ENCODE measurements at regions not wholly inside any gene's neighbourhood (a gene's known extent, or its start where the extent isn't known, plus 50 kb on each side); places are given as distances from the start of the nearest gene placed in this dataset.
"Not testable (repeated sequence)": the region's sequence is repeated elsewhere in the genome, so short reads cannot be mapped to it uniquely, and the experiment has no call there.

DNA sequence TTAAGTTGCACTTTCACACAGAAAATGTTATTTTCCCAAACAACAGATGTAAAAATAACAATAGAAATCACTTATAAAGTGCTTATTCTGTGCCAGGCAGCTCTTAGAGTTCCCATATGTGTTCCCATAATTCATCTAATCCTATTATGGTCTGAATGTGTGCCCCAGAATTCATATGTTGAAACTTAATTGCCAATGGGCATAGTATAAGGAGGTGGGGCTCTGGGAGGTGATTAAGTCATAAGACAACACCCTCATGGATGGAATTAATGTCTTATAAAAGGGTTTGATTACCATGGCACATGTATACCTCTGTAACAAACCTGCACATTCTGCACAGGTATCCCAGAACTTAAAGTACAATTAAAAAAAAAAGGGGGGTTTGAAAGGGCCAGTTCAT is 92.7 kb downstream of the FZD1 start:
- DNase-seq (ENCODE audit: low read depth) = no peak

DNA sequence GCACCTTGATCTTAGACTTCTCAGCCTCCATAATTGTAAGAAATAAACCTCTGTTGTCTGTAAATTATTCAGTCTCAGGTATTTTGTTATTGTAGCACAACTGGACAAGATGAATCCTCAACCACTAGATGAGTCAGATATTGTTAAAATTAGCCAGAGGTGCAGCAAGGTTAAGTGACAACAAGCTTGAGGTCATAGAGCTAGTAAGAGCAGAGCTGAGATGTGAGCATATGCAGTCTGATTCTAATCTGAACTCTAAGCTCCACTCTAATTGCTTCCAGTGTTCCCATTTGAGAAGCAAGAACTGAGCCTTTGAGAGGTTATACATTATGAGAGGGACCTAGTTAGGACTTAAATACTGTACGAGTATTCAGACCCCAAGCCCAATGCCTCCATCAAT is 93.1 kb downstream of the FZD1 start:
- DNase-seq (ENCODE audit: low read depth) = no peak

DNA sequence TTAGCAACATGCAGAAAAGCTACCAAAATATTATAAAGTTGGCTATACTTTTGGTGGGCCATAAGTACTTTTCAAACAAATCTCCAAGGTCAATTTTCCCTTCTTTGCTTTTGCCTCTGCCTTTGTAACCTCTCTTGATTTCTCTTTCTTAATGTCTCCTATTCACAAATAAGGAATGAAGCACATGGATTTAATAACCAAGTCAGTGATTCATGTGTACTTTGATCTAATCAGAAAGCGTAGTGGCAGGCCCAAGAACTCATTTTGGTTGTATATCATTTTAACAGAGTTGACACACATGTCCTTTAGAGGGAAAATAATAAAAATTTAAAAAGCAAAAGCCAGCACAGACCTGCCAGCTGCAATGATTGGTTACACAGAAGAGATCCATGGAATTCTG is 93.7 kb downstream of the FZD1 start:
- DNase-seq (ENCODE audit: low read depth) = no peak

DNA sequence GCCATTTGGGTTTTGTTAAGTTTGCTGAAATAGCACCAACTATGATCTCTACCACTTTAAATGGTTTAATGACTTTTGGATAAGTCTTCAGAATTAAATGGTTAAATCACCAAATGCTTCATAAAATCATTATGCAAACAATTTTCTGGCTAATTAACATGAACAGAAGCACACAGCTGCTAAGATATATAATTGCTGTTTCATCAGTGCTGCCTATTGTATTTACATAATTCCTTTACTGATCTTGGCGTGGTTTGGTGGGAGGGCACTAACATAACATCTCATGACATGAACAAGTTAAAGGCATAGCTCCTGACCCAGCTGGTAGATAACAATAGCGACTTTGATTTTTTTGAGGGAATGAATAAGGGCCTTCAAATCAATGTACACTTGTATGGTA is 94.1 kb downstream of the FZD1 start:
- no peak for DNase-seq (ENCODE audit: low read depth)

DNA sequence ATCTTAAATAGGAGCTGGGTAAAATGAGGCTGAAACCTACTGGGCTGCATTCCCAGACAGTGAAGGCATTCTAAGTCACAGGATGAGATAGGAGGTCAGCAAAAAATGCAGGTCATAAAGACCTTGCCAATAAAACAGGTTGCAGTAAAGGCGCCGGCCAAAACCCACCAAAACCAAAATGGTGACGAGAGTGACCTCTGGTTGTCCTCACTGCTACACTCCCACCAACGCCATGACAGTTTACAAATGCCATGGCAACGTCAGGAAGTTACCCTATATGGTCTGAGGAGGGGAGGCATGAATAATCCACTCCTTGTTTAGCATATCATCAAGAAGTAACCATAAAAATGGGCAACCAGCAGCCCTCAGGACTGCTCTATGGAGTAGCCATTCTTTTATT is 100.9 kb downstream of the FZD1 start:
- DNase-seq (ENCODE audit: low read depth) = not testable (repeated sequence)

DNA sequence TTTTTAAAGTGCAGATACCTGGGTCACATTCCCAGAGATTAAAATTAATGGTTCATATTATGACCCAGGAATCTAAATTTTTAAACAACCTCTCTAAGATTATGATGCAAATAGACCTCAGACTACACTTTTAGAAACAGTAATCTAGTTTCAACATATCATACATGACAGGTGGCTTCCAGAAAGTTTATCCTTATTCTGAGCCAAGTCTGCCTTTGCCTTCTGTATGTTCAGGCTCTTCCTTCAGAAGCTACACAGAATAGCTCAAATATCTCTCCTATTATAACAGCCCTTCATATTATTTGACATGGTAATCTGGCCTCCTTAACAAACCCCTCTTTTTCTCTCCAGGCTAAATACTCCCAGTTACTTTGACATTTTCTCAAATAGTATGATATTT is 101.9 kb downstream of the FZD1 start:
- no peak for DNase-seq (ENCODE audit: low read depth)

DNA sequence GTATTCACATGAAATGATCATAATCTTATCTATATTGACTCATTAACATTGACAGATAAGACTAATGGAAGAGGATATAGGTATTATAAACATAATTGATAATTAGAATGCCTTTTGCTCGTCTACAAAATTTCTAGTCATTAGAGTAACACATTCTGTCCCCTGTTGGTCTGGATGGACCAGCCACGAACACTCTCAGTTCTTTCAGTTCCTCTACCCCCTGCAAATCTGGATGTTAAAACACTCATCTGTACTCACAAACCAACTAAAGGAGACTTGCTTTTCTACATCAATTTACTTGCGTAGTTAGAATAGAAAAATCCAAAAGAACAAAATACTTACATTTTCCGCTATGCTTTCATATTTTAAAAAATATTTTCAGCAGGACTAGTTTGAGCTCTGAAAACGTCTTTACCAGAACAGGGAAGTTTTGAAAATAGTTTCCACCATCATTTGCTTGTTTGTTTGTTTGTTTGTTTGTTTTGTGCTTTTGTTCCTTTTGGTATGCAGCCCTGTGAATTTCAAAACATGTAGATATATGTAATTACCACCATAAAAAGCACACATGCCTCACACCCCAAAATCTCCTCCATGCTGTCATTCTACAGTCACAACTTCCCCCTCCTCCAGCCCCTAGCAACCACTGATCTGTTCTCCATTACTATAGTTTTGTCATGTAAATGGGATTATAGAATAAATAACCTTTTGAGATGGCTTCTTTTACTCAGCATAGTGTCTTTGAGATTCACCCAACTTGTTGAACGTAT is 103.8 kb downstream of the FZD1 start:
- DNase-seq (ENCODE audit: low read depth) = no peak

DNA sequence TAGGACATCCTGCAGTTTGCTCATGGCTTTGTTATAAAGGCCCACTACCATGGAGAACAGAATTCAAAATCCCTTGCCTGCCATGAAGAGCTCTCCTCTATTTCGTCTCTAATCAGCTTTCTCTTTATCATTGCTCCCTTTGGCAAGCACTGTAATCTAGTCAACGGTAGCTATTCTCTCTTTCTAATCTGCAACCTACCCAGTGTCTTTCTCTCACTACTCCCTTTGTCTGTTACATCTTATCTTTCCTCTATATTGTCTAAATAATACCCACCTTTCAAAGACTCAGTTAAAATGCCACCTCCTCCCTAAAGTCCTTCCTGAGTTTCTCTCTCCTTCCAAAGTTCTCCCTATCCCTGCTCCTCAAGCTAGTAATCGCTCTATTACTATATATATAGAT is 108.1 kb downstream of the FZD1 start:
- DNase-seq (ENCODE audit: low read depth) = no peak

DNA sequence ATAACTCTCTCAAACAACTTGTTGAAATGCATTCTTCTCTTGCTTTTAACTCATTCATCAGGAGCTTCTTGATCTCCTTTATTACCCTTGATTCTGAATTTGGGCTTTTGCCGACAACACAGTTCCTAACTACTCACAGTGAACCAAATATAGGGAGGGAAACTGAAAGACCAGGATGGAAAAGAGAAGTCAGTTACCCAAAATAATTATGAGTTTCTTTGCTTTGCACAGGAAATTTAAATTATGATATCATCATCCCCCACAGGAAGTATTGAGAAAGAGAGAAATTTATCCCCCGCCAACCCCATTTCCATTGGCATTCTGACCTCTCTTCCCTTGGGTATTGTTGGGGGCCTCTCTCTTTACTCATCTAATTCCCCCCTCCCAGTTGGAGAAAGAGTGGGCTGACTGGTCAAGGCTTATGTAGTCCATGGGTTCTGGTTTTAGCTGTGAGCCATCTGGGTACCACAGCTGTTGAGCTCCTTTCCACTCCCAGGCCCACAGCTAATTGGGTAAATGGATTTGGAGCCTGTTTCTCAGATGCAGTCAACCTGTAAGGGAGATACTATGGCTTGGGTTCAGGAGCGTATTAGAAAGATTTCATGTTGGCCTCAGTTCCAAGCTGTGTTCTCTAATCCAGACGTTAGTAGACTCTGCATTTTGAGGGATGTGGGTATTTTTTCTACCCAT is 109.0 kb downstream of the FZD1 start:
- DNase-seq (ENCODE audit: low read depth) = no peak

DNA sequence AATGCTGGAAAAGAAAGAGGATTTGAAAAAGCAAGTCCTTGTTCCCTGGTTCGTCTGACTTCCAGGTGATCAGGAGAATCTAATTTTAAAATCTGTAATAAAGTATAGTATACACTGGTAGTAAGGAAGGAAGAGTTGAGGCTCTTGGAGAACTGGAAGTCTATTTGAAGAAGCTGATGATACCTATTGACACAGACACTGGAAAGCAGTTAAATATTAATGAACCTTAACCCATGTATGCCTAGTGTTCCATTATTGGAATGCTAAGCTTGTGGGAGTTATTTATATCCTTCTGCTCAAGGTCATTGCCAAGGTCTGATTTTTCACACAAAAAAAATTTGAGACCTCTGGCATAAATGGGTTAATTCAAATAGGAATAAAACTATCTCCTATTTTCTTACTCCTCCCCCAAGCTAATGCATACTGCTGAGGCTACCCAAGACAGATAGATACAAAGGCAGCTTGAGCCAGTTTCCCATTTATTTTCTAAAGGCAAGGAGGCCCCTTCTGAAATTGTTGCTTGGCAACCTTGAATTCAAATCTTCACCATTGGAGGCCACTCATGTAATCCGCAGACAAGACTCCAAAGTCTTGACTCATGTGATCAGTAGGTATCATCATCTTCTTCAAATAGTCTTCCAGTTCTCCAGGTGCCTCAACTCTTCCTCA is 110.2 kb downstream of the FZD1 start:
- no peak for DNase-seq (ENCODE audit: low read depth)

DNA sequence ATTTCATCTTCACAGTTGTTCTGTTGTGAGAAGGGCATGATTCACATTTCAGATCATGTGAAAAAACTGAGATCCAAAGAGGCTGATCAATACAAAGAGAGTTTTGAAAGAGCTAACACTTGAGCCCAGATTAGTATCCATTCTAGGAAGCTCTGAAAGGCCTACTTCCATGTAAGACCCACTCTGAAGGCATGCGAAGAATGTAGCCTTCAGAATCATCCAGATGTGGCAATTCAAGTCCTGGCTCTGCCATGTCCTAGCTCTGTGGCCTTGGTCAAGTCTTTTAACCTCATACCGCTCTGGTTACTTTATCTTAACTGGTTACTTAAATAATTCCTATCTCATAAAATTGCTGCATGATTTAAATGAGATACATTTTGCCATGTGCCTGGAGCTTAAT is 111.1 kb downstream of the FZD1 start:
- DNase-seq (ENCODE audit: low read depth) = no peak

DNA sequence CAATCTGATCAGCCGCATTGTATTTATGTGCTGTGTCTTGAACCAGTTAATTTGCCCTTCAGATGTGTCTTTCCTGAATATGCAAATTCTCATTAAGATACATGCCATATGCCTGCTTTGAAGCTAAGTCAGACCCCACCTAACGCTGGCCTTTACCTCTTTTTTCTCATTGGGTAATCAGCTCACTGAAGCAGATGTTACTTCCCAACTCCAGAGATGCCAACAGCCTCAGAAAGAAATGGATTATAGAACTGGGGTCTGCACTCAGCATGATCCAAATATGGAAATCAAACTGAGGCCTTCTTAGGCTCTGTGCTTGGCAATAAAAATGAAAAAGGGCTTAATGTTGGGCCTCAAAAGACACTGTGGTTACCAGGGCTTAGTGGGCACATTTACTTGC is 113.9 kb downstream of the FZD1 start:
- DNase-seq (ENCODE audit: low read depth) = no peak

DNA sequence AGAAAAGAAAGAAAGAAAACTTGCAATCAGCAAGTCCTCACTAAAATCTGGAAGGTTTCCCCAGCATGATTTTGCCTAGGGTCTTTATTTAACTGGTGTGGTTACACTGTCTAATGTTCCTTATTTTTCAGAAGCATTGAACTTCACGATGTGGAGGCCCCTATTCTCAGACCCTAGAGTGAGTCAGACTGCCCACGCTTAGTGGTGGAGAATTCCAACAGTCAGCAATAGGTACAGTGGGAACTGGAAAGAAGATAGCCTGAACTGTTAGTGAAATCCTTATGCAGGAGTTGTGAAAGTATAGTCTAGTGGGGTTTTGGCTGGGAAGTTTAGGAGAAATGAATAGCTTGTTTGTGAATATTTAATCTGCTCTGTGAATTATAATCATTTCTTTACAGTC is 115.0 kb downstream of the FZD1 start:
- no peak for DNase-seq (ENCODE audit: low read depth)

DNA sequence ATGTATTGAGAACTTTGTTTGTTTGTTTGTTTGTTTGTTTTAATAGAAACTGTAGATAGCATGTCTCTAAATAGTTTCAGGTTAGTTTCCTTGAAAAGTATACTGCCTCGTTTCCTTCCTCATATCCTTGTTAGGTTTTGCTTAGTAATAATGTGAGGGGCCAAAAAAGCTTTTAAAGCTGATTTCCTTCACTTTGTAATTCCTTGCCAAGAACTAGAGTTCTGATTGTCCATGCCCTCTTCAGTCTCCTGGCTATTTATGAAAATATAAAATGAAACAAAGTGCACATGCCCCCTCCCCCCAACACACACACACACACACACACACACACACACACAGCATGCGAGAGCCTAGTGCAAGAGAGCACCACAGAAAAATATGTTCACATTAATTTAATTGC is 115.8 kb downstream of the FZD1 start:
- no peak for DNase-seq (ENCODE audit: low read depth)

DNA sequence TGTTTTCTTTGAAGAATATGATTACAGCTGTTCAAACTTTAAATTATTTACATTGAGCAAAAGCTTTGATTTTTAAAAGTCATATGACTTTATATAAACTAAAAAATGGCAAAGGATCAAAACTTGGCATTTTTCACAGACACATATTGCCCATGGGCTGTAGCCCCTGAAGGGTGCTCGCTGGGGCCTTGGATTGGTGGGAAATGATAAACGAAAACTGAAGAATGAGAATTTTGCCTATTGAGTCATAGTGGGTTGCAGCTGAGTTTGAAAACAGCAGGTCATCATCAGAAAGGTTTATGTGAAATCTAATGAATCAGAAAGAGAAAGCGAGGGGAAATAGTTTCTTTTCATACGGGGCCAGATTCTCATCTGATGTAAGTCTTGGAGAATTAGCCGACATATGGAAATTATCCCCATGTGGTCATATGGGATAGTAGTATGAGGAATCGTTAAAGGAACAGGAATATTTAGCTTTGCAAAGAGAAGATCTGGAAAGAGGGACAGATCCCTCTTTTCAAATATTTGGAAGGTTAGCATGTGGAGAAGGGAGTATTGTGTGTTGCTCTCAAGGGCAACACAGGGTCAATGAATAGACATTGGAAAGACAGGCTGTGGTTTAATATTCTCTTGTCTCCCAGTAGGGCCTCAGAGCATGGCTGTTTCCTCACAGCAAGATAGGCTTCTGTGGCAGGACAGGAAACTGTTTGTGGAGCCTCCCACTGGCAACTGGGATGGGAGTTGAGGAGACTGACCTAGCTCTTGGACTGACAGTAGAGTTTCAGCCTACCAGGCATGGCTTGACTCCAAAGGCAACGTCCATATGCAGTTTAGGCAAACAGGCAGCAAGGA is 119.0 kb downstream of the FZD1 start:
- DNase-seq (ENCODE audit: low read depth) = peak; percentile 48

DNA sequence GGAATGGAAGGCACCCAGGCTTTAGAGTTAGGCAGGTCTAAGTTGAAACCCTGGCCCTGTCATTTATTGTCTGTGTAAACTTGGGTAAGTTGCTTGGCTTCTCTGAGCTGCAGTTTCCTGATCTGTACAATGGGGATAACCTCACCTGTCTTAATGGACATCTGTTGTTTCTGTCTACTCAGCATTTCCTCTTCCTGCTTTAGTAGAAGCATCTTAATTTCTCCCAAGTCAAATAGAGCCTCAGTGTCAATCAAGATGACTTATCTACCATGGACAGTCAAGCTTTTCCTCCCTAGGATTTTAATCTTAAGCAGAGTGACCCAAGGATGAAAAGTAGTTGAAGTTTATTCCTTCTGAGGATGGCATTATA is 119.7 kb downstream of the FZD1 start:
- DNase-seq (ENCODE audit: low read depth) = no peak

DNA sequence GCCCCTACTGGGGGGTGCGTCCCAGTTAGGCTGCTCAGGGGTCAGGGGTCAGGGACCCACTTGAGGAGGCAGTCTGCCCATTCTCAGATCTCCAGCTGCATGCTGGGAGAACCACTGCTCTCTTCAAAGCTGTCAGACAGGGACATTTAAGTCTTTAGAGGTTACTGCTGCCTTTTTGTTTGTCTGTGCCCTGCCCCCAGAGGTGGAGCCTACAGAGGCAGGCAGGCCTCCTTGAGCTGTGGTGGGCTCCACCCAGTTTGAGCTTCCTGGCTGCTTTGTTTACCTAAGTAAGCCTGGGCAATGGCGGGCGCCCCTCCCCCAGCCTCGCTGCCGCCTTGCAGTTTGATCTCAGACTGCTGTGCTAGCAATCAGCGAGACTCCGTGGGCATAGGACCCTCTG is 130.5 kb downstream of the FZD1 start:
- not testable (repeated sequence) for DNase-seq (ENCODE audit: low read depth)

DNA sequence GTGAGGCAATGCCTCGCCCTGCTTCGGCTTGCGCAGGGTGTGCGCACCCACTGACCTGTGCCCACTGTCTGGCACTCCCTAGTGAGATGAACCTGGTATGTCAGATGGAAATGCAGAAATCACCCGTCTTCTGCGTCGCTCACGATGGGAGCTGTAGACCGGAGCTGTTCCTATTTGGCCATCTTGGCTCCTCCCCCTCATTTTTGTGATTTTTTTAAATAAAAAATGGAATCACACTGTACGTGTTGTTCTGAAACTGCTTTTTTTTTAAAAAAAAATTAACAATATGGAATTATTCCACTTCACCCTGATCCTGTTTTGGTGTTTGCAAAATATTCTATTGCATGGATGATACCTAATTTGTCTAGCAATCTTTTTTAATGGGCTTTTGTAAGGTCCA is 131.1 kb downstream of the FZD1 start:
- not testable (repeated sequence) for DNase-seq (ENCODE audit: low read depth)

DNA sequence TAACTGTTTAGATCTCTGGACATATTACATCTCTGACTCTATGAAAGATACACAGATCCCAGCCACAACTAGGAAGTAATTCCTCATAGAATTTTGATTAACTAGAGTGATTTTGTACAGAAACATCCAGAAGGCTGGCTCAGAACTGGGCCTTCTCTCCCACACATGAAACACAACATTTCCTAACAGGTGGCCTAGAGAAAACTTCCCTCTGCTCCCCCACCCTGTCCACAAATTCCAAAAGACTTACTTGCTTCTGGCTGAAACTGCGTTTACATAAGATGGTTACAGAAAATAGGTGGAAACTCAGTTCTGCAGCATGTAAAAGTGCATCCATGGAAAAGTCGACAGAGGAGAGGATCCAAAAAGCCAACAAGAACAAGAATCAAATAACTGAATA is 132.9 kb downstream of the FZD1 start:
- DNase-seq (ENCODE audit: low read depth) = no peak

DNA sequence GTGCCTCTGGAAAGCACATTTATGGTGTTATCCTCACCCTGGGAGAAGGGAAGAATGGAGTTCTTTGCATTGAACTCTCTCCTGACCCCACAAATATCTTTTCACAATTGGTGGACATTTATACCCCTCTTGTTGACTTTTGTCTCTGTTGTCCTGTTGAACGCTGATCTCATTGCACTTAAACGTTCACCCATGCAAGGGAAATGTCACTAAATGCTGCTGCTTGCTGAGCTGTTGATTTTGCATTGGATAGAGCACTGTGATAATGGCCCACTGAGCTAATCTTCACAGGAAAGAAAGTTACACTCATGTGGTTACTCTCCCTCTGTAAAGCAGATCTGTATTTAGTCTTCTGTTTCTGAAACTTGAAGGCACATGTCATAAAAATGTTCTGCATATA is 133.4 kb downstream of the FZD1 start:
- DNase-seq (ENCODE audit: low read depth) = no peak

DNA sequence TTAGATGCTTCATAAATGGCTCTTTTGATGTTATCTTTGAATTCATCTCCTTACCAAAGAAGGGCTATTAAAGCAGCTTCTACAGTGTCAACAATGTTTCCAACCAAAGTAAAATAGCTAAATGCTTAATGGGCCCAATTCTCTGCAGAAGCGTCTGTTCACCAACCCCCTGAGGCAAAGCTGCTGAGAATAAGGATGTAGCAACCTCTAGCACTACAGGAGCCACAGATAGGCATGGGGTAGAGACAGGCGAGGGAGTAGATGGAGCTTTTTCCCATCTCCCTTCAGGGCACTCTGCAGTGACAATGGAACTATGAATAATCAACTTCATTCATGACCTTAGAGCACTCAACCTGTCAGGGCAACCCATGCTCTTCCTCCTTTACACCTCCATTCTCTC is 134.1 kb downstream of the FZD1 start:
- no peak for DNase-seq (ENCODE audit: low read depth)

DNA sequence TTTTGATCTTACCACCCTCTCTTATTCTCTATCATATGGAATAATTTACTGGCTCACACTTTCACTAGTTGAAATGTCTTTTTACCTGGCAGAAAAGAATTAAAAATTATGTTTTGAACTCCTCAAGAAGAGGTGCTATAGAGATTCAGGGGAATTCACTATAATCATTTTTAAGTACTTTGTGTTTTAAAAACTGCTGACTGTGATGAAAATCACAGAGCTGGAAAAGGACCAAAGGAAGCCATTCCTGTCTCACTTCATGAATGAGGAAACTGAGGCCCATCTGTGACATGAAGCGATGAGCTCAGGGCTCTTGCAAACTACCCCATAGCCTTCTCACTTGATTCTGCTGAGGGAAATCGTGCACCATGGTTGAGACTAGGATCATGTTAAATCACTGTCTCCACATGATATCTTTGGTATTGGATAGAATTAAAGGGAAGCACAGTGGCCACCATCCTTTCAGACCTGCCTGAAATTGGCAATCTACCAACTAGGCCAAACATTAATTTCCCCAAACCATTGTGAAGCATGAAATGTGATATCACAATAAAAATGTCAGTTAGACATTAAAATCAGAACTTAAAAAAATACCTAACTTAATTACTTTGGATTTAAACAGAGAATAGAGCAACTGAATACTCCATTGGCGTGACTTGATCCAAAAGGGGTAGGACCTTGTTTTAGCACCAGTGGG is 141.0 kb downstream of the FZD1 start:
- no peak for DNase-seq (ENCODE audit: low read depth)
